Limb (tissue), 2 donors: ENCODE measurements at regions not wholly inside any gene's neighbourhood (a gene's known extent, or its start where the extent isn't known, plus 50 kb on each side); places are given as distances from the start of the nearest gene placed in this dataset.

Experiments
- DNase-seq, 2 donors: peaks; one replicate each; pipeline ENCODE4 v3.0.0-alpha.2; 2016; ENCODE audit errors: extremely low spot score in 2 of 2

- no peak for DNase-seq
Observed at GRCh38 chr14:98889836-98890185, 382.2 kb downstream of the BCL11B start.

GRCh38 chr14:98890556-98891340 is 381.2 kb downstream of the BCL11B start:
- DNase-seq: no peak

DNA sequence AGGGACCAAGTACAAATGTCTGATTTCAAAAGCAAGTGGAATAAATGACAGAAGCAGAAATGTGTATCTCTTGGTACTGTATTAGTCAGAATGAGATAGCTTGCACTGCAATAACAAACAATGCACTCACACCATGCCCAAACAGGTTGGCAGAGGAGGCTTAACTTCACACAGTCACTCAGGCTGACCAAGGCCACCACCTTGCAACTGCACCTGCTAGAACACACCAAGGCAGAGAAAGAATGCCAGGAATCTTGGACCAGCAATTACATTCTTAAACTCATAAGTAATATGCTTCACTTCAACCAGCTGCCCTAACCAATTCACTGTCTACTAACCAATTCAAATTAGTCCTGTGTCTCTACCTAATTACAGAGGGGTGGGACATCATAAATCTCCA is 378.3 kb downstream of the BCL11B start:
- no peak for DNase-seq

DNA sequence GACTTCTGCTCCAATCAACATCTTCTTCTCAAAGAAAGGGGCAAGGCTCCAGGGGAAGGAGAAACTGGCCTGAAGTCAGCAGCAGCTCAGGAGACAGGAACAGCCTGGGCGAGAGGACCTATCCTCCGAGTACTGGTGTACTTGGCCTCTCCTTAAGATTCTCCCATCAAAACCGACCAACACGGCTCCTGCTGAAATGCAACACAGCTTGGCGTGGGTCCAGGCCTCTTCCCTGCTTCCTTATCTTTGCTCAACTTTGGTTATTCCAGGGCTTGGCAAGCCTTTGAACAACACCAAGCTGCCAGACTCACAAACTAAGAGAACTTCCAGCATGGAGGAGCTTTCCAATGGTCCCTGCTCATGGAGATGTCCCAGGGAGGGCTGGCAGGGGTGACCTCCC is 377.4 kb downstream of the BCL11B start:
- no peak for DNase-seq

DNA sequence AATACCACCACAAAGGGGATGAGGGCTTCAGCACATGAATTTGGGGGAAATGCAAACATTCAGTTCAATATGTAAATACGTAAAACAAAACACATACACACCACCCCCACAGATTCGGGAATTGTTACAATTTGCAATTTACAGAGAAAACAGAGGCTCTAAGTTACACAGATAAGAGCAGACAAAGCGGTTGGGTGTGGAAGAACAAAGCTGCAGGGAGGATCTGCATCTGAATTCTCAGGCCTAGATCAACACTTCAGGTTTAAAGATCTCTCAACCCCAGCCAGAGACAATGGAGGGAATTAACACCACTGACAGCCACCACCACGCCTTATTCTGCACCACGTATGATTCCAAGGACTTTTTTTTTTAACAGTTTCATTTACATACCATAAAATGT is 375.5 kb downstream of the BCL11B start:
- DNase-seq: no peak

GRCh38 chr14:98897605-98898309 is 374.2 kb downstream of the BCL11B start:
- DNase-seq: no peak

- DNase-seq: no peak
Observed at GRCh38 chr14:98899441-98899840, 372.6 kb downstream of the BCL11B start.

DNA sequence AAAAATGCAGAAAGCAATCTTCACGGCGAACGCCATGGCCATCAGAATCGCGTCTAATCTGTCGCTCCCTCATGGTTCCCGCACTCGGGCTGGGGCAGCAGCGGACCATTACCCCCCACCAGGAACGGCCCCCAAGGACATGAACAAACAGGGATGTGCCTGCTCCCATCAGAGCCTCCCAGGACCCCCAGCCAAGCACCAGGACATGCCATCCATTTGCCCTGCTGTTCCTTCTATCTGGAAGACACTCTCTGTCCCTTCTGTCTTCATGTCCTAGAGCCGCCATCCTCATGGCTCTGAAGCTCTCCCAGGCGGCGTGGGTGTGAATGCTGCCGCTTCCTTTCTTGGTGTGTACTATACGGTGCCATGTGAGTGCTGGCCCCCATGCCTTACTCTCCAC is 371.8 kb downstream of the BCL11B start:
- DNase-seq: no peak

DNA sequence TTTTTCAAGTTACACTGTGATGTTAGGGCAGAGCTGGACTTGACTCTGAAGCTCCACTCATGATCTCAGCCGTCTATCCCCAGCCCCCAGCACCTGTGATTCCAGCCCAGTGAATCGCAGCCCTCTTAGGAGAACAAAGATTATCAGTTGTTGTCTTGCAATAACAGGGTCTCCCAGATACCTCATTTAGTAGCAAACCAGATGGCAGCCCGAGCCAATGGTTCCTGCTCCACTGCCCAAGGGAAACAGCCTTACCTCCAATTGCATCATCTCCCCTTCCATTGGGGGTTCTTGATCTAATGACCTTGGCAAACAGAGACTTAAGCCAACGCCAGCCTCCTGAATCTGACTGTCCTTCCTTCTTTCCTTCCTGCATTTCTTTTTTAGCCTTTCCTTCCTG is 371.2 kb downstream of the BCL11B start:
- no peak for DNase-seq

- no peak for DNase-seq
Observed at GRCh38 chr14:98901511-98902205, 370.3 kb downstream of the BCL11B start.

DNA sequence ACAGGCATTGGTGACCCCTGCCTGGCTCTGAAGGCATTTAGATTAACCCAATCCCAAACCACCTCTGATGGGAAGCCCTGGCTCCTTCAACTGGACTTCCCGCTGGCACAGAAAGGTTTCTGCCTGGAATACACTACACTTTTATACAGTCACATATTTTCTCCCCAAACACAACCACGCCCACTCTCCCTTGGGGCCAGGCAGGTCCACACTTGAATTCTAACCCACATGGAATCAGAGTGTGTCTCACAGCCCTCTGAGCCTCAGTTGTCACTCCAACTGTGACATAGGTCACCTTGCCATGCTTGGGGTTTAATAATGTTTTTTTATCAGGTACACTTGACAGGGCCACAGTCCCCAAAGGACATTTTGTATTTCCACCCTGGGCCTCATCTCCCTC is 368.6 kb downstream of the BCL11B start:
- DNase-seq: no peak

- DNase-seq: no peak
Observed at GRCh38 chr14:98904677-98905076, 367.3 kb downstream of the BCL11B start.

- peak in 1 of 2 donors; percentile 65 for DNase-seq
Observed at GRCh38 chr14:98906123-98906995, 365.6 kb downstream of the BCL11B start.

DNA sequence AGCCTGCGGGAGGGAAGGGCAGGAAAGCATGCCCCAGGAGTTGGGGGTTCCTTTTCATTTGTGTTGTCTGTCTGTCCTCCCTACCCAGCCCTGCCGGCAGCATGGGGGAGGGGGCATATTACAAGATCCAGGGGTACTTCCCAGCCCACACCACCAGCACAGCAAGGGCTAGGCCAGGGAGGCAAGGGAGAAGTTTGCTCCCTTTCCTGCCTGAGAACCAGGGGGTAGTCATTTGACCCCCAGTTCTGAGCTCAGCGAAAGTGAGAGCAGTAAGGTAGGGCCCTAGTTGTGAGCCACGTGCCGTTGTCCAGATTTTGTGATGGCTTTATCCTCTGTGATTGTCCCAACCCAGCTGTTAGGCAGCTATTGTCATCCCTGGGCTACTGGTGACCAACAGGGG is 364.7 kb downstream of the BCL11B start:
- no peak for DNase-seq

DNA sequence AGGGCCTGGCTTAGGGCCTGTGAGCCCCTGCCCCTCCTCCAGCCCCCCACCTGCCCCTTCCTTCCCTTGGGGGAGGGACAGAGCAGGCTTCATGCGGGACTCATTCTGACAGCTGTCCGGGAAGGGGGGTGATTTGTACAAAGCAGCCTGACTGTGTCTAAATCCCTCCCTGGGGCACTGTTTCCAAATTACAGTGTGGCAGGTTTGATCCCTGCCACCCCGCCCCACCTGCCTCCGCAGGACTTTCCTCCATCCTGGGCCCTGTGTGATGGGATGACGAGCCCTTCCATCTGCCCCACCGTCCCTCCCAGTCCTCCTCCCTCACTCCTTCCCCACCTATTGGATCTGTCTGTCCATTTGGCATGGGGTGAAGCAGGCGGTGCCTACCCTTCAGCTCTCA is 363.9 kb downstream of the BCL11B start:
- peak; percentile 34 to 62 for DNase-seq

GRCh38 chr14:98909251-98909944 is 362.6 kb downstream of the BCL11B start:
- DNase-seq: no peak

DNA sequence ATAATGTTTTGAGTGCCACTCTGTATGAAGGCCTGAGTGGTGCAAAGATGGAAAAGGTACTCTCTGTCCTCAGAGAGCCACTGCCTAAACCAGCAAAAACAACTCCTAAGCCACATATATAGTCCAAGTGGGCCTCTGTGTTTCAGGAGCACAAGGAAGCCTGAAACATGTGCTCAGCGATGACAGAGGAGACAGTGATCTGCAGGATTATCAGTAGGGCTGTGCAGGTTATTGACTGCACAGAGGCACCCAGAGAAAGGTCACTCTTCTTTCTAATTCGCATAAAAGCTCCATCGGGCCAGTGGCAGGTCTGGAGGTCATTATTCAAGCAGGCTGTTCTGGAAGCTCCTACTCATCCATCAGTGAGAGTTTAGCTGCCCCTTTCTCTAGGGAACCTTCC is 361.9 kb downstream of the BCL11B start:
- no peak for DNase-seq

GRCh38 chr14:98912655-98913054 is 359.3 kb downstream of the BCL11B start:
- DNase-seq: no peak

- peak in 1 of 2 donors; percentile 15 for DNase-seq
Observed at GRCh38 chr14:98913967-98914650, 357.9 kb downstream of the BCL11B start.

- peak; percentile 43 to 51 for DNase-seq
Observed at GRCh38 chr14:98914942-98915341, 357.1 kb downstream of the BCL11B start.
